Mammary epithelial cell (primary cell): ENCODE measurements at regions not wholly inside any gene's neighbourhood (a gene's known extent, or its start where the extent isn't known, plus 50 kb on each side); places are given as distances from the start of the nearest gene placed in this dataset.

Experiments used
- EZH2 ChIP-seq: IDR thresholded peaks from 2 replicates; pipeline ENCODE4 v1.6.1; 2012; ENCODE audit warnings: low read length, inconsistent platforms, borderline replicate concordance
- TF ChIP-seq, protein P1 (sequence below), 2 donors: IDR thresholded peaks in 1 of 2; conservative IDR thresholded peaks in 1 of 2; 2 replicates each; pipeline ENCODE4 v1.5.1; 2011 to 2012; ENCODE audit warnings: inconsistent platforms in 2 of 2, low read length in 2 of 2, mild to moderate bottlenecking in 2 of 2, control low read depth in 1 of 2, low read depth in 1 of 2; ENCODE audit not compliant: insufficient read depth in 1 of 2; ENCODE audit errors: extremely low read depth in 1 of 2

DNA sequence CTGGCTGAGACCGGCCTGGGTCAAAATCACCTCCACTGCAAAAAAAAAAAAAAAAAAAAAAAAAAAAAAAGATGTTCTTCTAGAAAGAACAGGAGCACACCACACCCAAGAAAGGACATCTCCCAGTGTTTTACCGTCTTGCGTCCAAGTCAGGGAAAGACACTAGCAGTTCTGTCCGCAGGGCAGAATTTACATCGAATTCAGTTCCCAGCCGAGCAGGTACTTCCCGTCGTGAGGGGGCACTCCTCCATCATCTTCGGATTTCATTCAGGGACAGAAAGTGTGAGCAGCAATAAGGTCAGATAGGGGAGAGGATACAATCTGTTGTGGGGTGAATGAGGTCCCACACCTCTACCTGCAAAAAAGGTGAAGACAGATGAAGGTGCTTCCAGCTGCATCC is 574.7 kb downstream of the KCNJ18 start:
- TF ChIP-seq, protein P1, sequence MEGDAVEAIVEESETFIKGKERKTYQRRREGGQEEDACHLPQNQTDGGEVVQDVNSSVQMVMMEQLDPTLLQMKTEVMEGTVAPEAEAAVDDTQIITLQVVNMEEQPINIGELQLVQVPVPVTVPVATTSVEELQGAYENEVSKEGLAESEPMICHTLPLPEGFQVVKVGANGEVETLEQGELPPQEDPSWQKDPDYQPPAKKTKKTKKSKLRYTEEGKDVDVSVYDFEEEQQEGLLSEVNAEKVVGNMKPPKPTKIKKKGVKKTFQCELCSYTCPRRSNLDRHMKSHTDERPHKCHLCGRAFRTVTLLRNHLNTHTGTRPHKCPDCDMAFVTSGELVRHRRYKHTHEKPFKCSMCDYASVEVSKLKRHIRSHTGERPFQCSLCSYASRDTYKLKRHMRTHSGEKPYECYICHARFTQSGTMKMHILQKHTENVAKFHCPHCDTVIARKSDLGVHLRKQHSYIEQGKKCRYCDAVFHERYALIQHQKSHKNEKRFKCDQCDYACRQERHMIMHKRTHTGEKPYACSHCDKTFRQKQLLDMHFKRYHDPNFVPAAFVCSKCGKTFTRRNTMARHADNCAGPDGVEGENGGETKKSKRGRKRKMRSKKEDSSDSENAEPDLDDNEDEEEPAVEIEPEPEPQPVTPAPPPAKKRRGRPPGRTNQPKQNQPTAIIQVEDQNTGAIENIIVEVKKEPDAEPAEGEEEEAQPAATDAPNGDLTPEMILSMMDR (conservative IDR thresholded peaks at IDR 0.05 in 1 of 2, IDR thresholded peaks at IDR 0.05 in 1 of 2; ENCODE audit: extremely low read depth in 1 of 2, insufficient read depth in 1 of 2, low read depth in 1 of 2, low read length in 2 of 2), result no peak
- TF ChIP-seq EZH2, result no peak
